ENCODE measurements at regions not wholly inside any gene's neighbourhood (a gene's known extent, or its start where the extent isn't known, plus 50 kb on each side); places are given as distances from the start of the nearest gene placed in this dataset.

- Histone ChIP-seq H3K27ac (ENCODE audit: low read depth in 2 of 2, low read length in 1 of 2) (no peak overlapping the region), H3K36me3 (ENCODE audit: control insufficient read depth in 2 of 2, insufficient read depth in 2 of 2, low read length in 1 of 2) (no peaks in the 10 kb centered on the region), H3K4me3 (ENCODE audit: low read depth in 1 of 2, low read length in 2 of 2) (no peak overlapping the region), H3K9me3 (ENCODE audit: control insufficient read depth in 2 of 2, insufficient read depth in 1 of 2, low read depth in 1 of 2, low read length in 1 of 2) (no peaks in the 10 kb centered on the region), H3K27me3 (ENCODE audit: control insufficient read depth in 1 of 2, insufficient read depth in 2 of 2, low read length in 2 of 2) (no peaks in the 10 kb centered on the region), H3K4me1 (ENCODE audit: control insufficient read depth in 2 of 2, insufficient read depth in 2 of 2, low read length in 1 of 2) (no peaks in the 10 kb centered on the region)
- 69 to 70% methylated on average over 20 of the region's 20 CpGs for WGBS, 2 donors
Measured at GRCh38 chr13:111469916-111470506, 149.6 kb downstream of the TEX29 start.

GRCh38 chr13:111470933-111471332 lies 150.5 kb downstream of the TEX29 start:
- Histone ChIP-seq H3K36me3 (ENCODE audit: control insufficient read depth in 2 of 2, insufficient read depth in 2 of 2, low read length in 1 of 2) (no peaks in the 10 kb centered on the region), H3K4me3 (ENCODE audit: low read depth in 1 of 2, low read length in 2 of 2) (no peak overlapping the region), H3K27ac (ENCODE audit: low read depth in 2 of 2, low read length in 1 of 2) (no peak overlapping the region), H3K4me1 (ENCODE audit: control insufficient read depth in 2 of 2, insufficient read depth in 2 of 2, low read length in 1 of 2) (peaks cover 0 to 2% of the 10 kb centered on the region in 2 donors), H3K9me3 (ENCODE audit: control insufficient read depth in 2 of 2, insufficient read depth in 1 of 2, low read depth in 1 of 2, low read length in 1 of 2) (no peaks in the 10 kb centered on the region), H3K27me3 (ENCODE audit: control insufficient read depth in 1 of 2, insufficient read depth in 2 of 2, low read length in 2 of 2) (no peaks in the 10 kb centered on the region)
- 93 to 95% methylated on average over 9 of the region's 9 CpGs for WGBS, 2 donors

- Histone ChIP-seq H3K27me3 (ENCODE audit: control insufficient read depth in 1 of 2, insufficient read depth in 2 of 2, low read length in 2 of 2) (no peaks in the 10 kb centered on the region), H3K4me3 (ENCODE audit: low read depth in 1 of 2, low read length in 2 of 2) (no peak overlapping the region), H3K9me3 (ENCODE audit: control insufficient read depth in 2 of 2, insufficient read depth in 1 of 2, low read depth in 1 of 2, low read length in 1 of 2) (no peaks in the 10 kb centered on the region), H3K27ac (ENCODE audit: low read depth in 2 of 2, low read length in 1 of 2) (no peak overlapping the region), H3K4me1 (ENCODE audit: control insufficient read depth in 2 of 2, insufficient read depth in 2 of 2, low read length in 1 of 2) (peaks cover 2 to 5% of the 10 kb centered on the region in 2 donors), H3K36me3 (ENCODE audit: control insufficient read depth in 2 of 2, insufficient read depth in 2 of 2, low read length in 1 of 2) (no peaks in the 10 kb centered on the region)
- 83 to 86% methylated on average over 10 of the region's 10 CpGs for WGBS, 2 donors
Measured at GRCh38 chr13:111472083-111472482, 151.6 kb downstream of the TEX29 start.

- H3K4me1 ChIP-seq (ENCODE audit: control insufficient read depth in 2 of 2, insufficient read depth in 2 of 2, low read length in 1 of 2), result peaks cover 2 to 5% of the 10 kb centered on the region in 2 donors
- 69 to 73% methylated on average over 19 of the region's 19 CpGs for WGBS, 2 donors
- H3K9me3 ChIP-seq (ENCODE audit: control insufficient read depth in 2 of 2, insufficient read depth in 1 of 2, low read depth in 1 of 2, low read length in 1 of 2), result no peaks in the 10 kb centered on the region
- no peak overlapping the region for H3K27ac ChIP-seq (ENCODE audit: low read depth in 2 of 2, low read length in 1 of 2)
- no peaks in the 10 kb centered on the region for H3K27me3 ChIP-seq (ENCODE audit: control insufficient read depth in 1 of 2, insufficient read depth in 2 of 2, low read length in 2 of 2)
- no peaks in the 10 kb centered on the region for H3K36me3 ChIP-seq (ENCODE audit: control insufficient read depth in 2 of 2, insufficient read depth in 2 of 2, low read length in 1 of 2)
- H3K4me3 ChIP-seq (ENCODE audit: low read depth in 1 of 2, low read length in 2 of 2), result no peak overlapping the region
Measured at GRCh38 chr13:111472559-111473460, 152.4 kb downstream of the TEX29 start.

GRCh38 chr13:111474136-111475002 lies 153.9 kb downstream of the TEX29 start:
- no peaks in the 10 kb centered on the region for H3K9me3 ChIP-seq (ENCODE audit: control insufficient read depth in 2 of 2, insufficient read depth in 1 of 2, low read depth in 1 of 2, low read length in 1 of 2)
- no peak overlapping the region for H3K27ac ChIP-seq (ENCODE audit: low read depth in 2 of 2, low read length in 1 of 2)
- peaks cover 2 to 5% of the 10 kb centered on the region in 2 donors for H3K4me1 ChIP-seq (ENCODE audit: control insufficient read depth in 2 of 2, insufficient read depth in 2 of 2, low read length in 1 of 2)
- no peak overlapping the region for H3K4me3 ChIP-seq (ENCODE audit: low read depth in 1 of 2, low read length in 2 of 2)
- no peaks in the 10 kb centered on the region for H3K27me3 ChIP-seq (ENCODE audit: control insufficient read depth in 1 of 2, insufficient read depth in 2 of 2, low read length in 2 of 2)
- 57 to 58% methylated on average over 23 of the region's 23 CpGs for WGBS, 2 donors
- H3K36me3 ChIP-seq (ENCODE audit: control insufficient read depth in 2 of 2, insufficient read depth in 2 of 2, low read length in 1 of 2), result no peaks in the 10 kb centered on the region

- WGBS, 2 donors, result 77 to 78% methylated on average over 8 of the region's 8 CpGs
- peaks cover 2 to 5% of the 10 kb centered on the region in 2 donors for H3K4me1 ChIP-seq (ENCODE audit: control insufficient read depth in 2 of 2, insufficient read depth in 2 of 2, low read length in 1 of 2)
- H3K27ac ChIP-seq (ENCODE audit: low read depth in 2 of 2, low read length in 1 of 2), result no peak overlapping the region
- no peaks in the 10 kb centered on the region for H3K36me3 ChIP-seq (ENCODE audit: control insufficient read depth in 2 of 2, insufficient read depth in 2 of 2, low read length in 1 of 2)
- no peak overlapping the region for H3K4me3 ChIP-seq (ENCODE audit: low read depth in 1 of 2, low read length in 2 of 2)
- H3K9me3 ChIP-seq (ENCODE audit: control insufficient read depth in 2 of 2, insufficient read depth in 1 of 2, low read depth in 1 of 2, low read length in 1 of 2), result no peaks in the 10 kb centered on the region
- no peaks in the 10 kb centered on the region for H3K27me3 ChIP-seq (ENCODE audit: control insufficient read depth in 1 of 2, insufficient read depth in 2 of 2, low read length in 2 of 2)
Measured at GRCh38 chr13:111475488-111475887, 155.0 kb downstream of the TEX29 start.

GRCh38 chr13:111476197-111476596 lies 155.8 kb downstream of the TEX29 start:
- Histone ChIP-seq H3K4me1 (ENCODE audit: control insufficient read depth in 2 of 2, insufficient read depth in 2 of 2, low read length in 1 of 2) (peaks cover 2 to 5% of the 10 kb centered on the region in 2 donors), H3K27ac (ENCODE audit: low read depth in 2 of 2, low read length in 1 of 2) (no peak overlapping the region)
- WGBS, 2 donors, result 47 to 67% methylated on average over 6 of the region's 6 CpGs

GRCh38 chr13:111479412-111479811 lies 159.0 kb downstream of the TEX29 start:
- H3K27me3 ChIP-seq (ENCODE audit: control insufficient read depth in 1 of 2, insufficient read depth in 2 of 2, low read length in 2 of 2), result no peaks in the 10 kb centered on the region
- 83 to 86% methylated on average over 14 of the region's 14 CpGs for WGBS, 2 donors
- no peaks in the 10 kb centered on the region for H3K36me3 ChIP-seq (ENCODE audit: control insufficient read depth in 2 of 2, insufficient read depth in 2 of 2, low read length in 1 of 2)

More at GRCh38 chr13:111476197-111476596, 155.8 kb downstream of the TEX29 start:
- Histone ChIP-seq H3K9me3 (ENCODE audit: control insufficient read depth in 2 of 2, insufficient read depth in 1 of 2, low read depth in 1 of 2, low read length in 1 of 2) (no peaks in the 10 kb centered on the region), H3K36me3 (ENCODE audit: control insufficient read depth in 2 of 2, insufficient read depth in 2 of 2, low read length in 1 of 2) (no peaks in the 10 kb centered on the region), H3K4me3 (ENCODE audit: low read depth in 1 of 2, low read length in 2 of 2) (no peak overlapping the region), H3K27me3 (ENCODE audit: control insufficient read depth in 1 of 2, insufficient read depth in 2 of 2, low read length in 2 of 2) (no peaks in the 10 kb centered on the region)

GRCh38 chr13:111480503-111480902 lies 160.1 kb downstream of the TEX29 start:
- H3K4me1 ChIP-seq (ENCODE audit: control insufficient read depth in 2 of 2, insufficient read depth in 2 of 2, low read length in 1 of 2), result peaks cover 2 to 5% of the 10 kb centered on the region in 2 donors
- no peaks in the 10 kb centered on the region for H3K9me3 ChIP-seq (ENCODE audit: control insufficient read depth in 2 of 2, insufficient read depth in 1 of 2, low read depth in 1 of 2, low read length in 1 of 2)
- no peak overlapping the region for H3K4me3 ChIP-seq (ENCODE audit: low read depth in 1 of 2, low read length in 2 of 2)
- H3K27me3 ChIP-seq (ENCODE audit: control insufficient read depth in 1 of 2, insufficient read depth in 2 of 2, low read length in 2 of 2), result no peaks in the 10 kb centered on the region
- no peak overlapping the region for H3K27ac ChIP-seq (ENCODE audit: low read depth in 2 of 2, low read length in 1 of 2)
- H3K36me3 ChIP-seq (ENCODE audit: control insufficient read depth in 2 of 2, insufficient read depth in 2 of 2, low read length in 1 of 2), result no peaks in the 10 kb centered on the region
- WGBS, 2 donors, result 87 to 88% methylated on average over 8 of the region's 8 CpGs

More at GRCh38 chr13:111479412-111479811, 159.0 kb downstream of the TEX29 start:
- H3K27ac ChIP-seq (ENCODE audit: low read depth in 2 of 2, low read length in 1 of 2), result no peak overlapping the region
- no peak overlapping the region for H3K4me3 ChIP-seq (ENCODE audit: low read depth in 1 of 2, low read length in 2 of 2)
- peaks cover 2 to 5% of the 10 kb centered on the region in 2 donors for H3K4me1 ChIP-seq (ENCODE audit: control insufficient read depth in 2 of 2, insufficient read depth in 2 of 2, low read length in 1 of 2)
- H3K9me3 ChIP-seq (ENCODE audit: control insufficient read depth in 2 of 2, insufficient read depth in 1 of 2, low read depth in 1 of 2, low read length in 1 of 2), result no peaks in the 10 kb centered on the region

Measured in esophagus (tissue), 2 donors.